ENCODE measurements at regions not wholly inside any gene's neighbourhood (a gene's known extent, or its start where the extent isn't known, plus 50 kb on each side); places are given as distances from the start of the nearest gene placed in this dataset.

DNA sequence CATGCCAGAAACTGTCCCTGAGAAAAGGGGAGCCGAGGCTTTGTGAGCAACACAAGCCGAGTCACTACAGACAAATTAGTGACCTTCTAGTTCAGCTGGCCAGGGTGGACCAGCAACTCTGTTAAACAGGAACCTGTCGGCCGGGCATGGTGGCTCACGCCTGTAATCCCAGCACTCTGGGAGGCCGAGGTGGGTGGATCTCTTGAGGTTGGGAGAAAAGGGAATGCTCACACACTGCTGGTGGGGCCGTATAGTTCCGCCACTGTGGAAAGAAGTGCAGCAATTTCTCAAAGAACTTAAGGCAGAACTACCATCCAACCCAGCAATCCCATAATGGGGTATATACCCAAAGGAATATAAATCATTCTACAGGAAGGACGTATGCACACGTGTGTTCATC lies 67.8 kb downstream of the C16orf95 start:
- ChIA-PET POLR2A (ENCODE audit: low non-redundant PET) (no interaction called here), CTCF (no interaction called here)
- H3K27ac ChIP-seq = no peak overlapping the region
- no peak for DNase-seq (ENCODE audit: low spot score)
- TF ChIP-seq, protein P1, sequence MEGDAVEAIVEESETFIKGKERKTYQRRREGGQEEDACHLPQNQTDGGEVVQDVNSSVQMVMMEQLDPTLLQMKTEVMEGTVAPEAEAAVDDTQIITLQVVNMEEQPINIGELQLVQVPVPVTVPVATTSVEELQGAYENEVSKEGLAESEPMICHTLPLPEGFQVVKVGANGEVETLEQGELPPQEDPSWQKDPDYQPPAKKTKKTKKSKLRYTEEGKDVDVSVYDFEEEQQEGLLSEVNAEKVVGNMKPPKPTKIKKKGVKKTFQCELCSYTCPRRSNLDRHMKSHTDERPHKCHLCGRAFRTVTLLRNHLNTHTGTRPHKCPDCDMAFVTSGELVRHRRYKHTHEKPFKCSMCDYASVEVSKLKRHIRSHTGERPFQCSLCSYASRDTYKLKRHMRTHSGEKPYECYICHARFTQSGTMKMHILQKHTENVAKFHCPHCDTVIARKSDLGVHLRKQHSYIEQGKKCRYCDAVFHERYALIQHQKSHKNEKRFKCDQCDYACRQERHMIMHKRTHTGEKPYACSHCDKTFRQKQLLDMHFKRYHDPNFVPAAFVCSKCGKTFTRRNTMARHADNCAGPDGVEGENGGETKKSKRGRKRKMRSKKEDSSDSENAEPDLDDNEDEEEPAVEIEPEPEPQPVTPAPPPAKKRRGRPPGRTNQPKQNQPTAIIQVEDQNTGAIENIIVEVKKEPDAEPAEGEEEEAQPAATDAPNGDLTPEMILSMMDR (conservative IDR thresholded peaks at IDR 0.05; ENCODE audit: low read depth) = no peak

- TF ChIP-seq, protein P1 (conservative IDR thresholded peaks at IDR 0.05; ENCODE audit: low read depth) = no peak
- no peak overlapping the region for H3K27ac ChIP-seq
- POLR2A ChIA-PET (ENCODE audit: low non-redundant PET) = no interaction called here
- CTCF ChIA-PET = interaction anchor here (0.6 to 0.7 kb wide), 3 partner anchors 44 to 1310 kb away, joined by 3 to 4 read pairs (median 3); no protein-coding TSS in a partner anchor
- no peak for DNase-seq (ENCODE audit: low spot score)
Measured at GRCh38 chr16:87250431-87250960, 66.7 kb downstream of the C16orf95 start.

GRCh38 chr16:87252269-87252970 lies 64.8 kb downstream of the C16orf95 start:
- POLR2A ChIA-PET (ENCODE audit: low non-redundant PET) = no interaction called here
- TF ChIP-seq, protein P1 (conservative IDR thresholded peaks at IDR 0.05; ENCODE audit: low read depth) = no peak
- no peak overlapping the region for H3K27ac ChIP-seq
- DNase-seq (ENCODE audit: low spot score) = no peak
- CTCF ChIA-PET = interaction anchor here (0.6 to 0.7 kb wide), 2 partner anchors 8 to 460 kb away, joined by 3 read pairs; no protein-coding TSS in a partner anchor

Data from RWPE1 (cell line).